GM12874 (cell line): ENCODE measurements at regions not wholly inside any gene's neighbourhood (a gene's known extent, or its start where the extent isn't known, plus 50 kb on each side); places are given as distances from the start of the nearest gene placed in this dataset.

Source experiments
- CTCF ChIP-seq: IDR thresholded peaks from 2 replicates; pipeline ENCODE4 v1.5.1; 2011; ENCODE audit warnings: low read depth, mild to moderate bottlenecking, control low read depth, low read length, moderate library complexity; ENCODE audit not compliant: insufficient read depth

- TF ChIP-seq CTCF = no peak
Measured at GRCh38 chr16:16917191-16917785, 538.3 kb downstream of the NPIPA7 start.

- no peak for TF ChIP-seq CTCF
Measured at GRCh38 chr16:16923479-16923878, 544.5 kb downstream of the NPIPA7 start.

GRCh38 chr16:16924613-16925012, 545.7 kb downstream of the NPIPA7 start:
- TF ChIP-seq CTCF = no peak

GRCh38 chr16:16925432-16925831, 545.3 kb downstream of the XYLT1 start:
- no peak for TF ChIP-seq CTCF

- no peak for TF ChIP-seq CTCF
Measured at GRCh38 chr16:16928532-16929109, 542.1 kb downstream of the XYLT1 start.

- no peak for TF ChIP-seq CTCF
Measured at GRCh38 chr16:16930309-16931000, 540.3 kb downstream of the XYLT1 start.

- TF ChIP-seq CTCF = no peak
Measured at GRCh38 chr16:16933861-16934260, 536.9 kb downstream of the XYLT1 start.
